Transverse colon (tissue), 4 donors: ENCODE measurements at regions not wholly inside any gene's neighbourhood (a gene's known extent, or its start where the extent isn't known, plus 50 kb on each side); places are given as distances from the start of the nearest gene placed in this dataset.
"Not testable (repeated sequence)": the region's sequence is repeated elsewhere in the genome, so short reads cannot be mapped to it uniquely, and the experiment has no call there.

Experiments
- DNase-seq: peaks from one replicate; pipeline ENCODE4 v3.0.0-alpha.2; 2019
- H3K27ac ChIP-seq, 4 donors: fragments of 200-600 bp; sonication (generic); 2 replicates each; pipeline ENCODE4 v1.5.1; 2016 to 2018; ENCODE audit warnings: inconsistent platforms in 4 of 4
- H3K27me3 ChIP-seq: fragments of 200-600 bp; sonication (generic); 2 replicates; pipeline ENCODE4 v1.5.1; 2017; ENCODE audit warnings: inconsistent platforms
- H3K36me3 ChIP-seq, 4 donors: fragments of 200-600 bp; sonication (generic); 2 replicates each; pipeline ENCODE4 v1.5.1; 2017 to 2019; ENCODE audit warnings: inconsistent platforms in 4 of 4
- H3K4me1 ChIP-seq, 4 donors: fragments of 200-600 bp; sonication (generic); 2 replicates each; pipeline ENCODE4 v1.5.1; 2017 to 2020; ENCODE audit warnings: inconsistent platforms in 4 of 4
- H3K4me3 ChIP-seq, 4 donors: fragments of 200-600 bp; sonication (generic); 1 replicate in 1 of 4; 2 replicates in 3 of 4; pipeline versions ENCODE4 v1.5.1 to v1.6.1; 2017 to 2019; ENCODE audit warnings: inconsistent platforms in 4 of 4
- H3K9me3 ChIP-seq, 2 donors: fragments of 200-600 bp; sonication (generic); 2 replicates each; pipeline ENCODE4 v1.5.1; 2017 to 2019; ENCODE audit warnings: inconsistent platforms in 2 of 2
- CTCF ChIP-seq, 5 experiments: fragments of 200-600 bp in 3 of 5; fragments of 450-650 bp in 2 of 5; sonication (generic) in 3 of 5; IDR thresholded peaks; 1 replicate in 2 of 5; 2 replicates in 3 of 5; pipeline ENCODE4 v1.5.1; 2016 to 2017; ENCODE audit warnings: antibody characterized with exemption in 5 of 5, inconsistent platforms in 3 of 5, mild to moderate bottlenecking in 2 of 5, moderate library complexity in 1 of 5
- EP300 ChIP-seq: sonication (generic); formaldehyde crosslinking; IDR thresholded peaks from one replicate; pipeline ENCODE4 v1.6.1; 2017; ENCODE audit warnings: antibody characterized with exemption, low read depth
- POLR2A ChIP-seq: fragments of 450-650 bp; IDR thresholded peaks from one replicate; pipeline ENCODE4 v1.6.1; 2016; ENCODE audit warnings: antibody characterized with exemption, mild to moderate bottlenecking, moderate library complexity
- POLR2AphosphoS5 ChIP-seq, 3 donors: sonication (generic); formaldehyde crosslinking; IDR thresholded peaks; one replicate each; pipeline ENCODE4 v1.6.1; 2016; ENCODE audit warnings: antibody characterized with exemption in 3 of 3
- WGBS, 2 donors: methylation state at CpG; one replicate each; pipeline ENCODE4 v1.1.5; 2018; ENCODE audit warnings: low coverage in 1 of 2; 5-methylcytosine and 5-hydroxymethylcytosine counted together
- in situ Hi-C, 4 donors: fragments of 200-750 bp; cut with MboI; loops; one replicate each; pipeline versions ENCODE4 v1.15.0 to v1.15.1; 2017; ENCODE audit warnings: low sequenced_read_pairs in 3 of 4, low pct_ligation_motif_present in 1 of 4, low pct_unique_long_range_greater_than_20kb in 1 of 4
- intact Hi-C: fragments of 100-400 bp; cut with DNase I; formaldehyde crosslinking; loops from one replicate; pipeline ENCODE4 v1.15.1; 2023; ENCODE audit warnings: low total_unique reads

GRCh38 chr22:25462474-25463346 is 101.8 kb upstream of the GRK3 start:
- peaks cover 0 to 26% (median 4%) of the 10 kb centered on the region in 4 donors for H3K36me3 ChIP-seq
- H3K9me3 ChIP-seq, H3K4me1 ChIP-seq, H3K27me3 ChIP-seq, H3K4me3 ChIP-seq, H3K27ac ChIP-seq: not testable (repeated sequence)
- peak; percentile 80 for DNase-seq
- in situ Hi-C loops (loop anchor here (5.0 to 25.0 kb wide), 5 partner anchors 242 to 875 kb away; no protein-coding TSS in a partner anchor), intact Hi-C loops (loop anchor here (5.0 kb wide), 2 partner anchors 240 to 310 kb away; no protein-coding TSS in a partner anchor)
- 5 to 37% methylated on average over 4 to 13 of the region's 15 CpGs for WGBS, 2 donors
- TF ChIP-seq POLR2AphosphoS5 (IDR thresholded peaks at IDR 0.05) = peak in 1 of 3 donors; percentile 31
- peak; percentile 96 to 98 (median 97) for TF ChIP-seq CTCF (IDR thresholded peaks at IDR 0.05)

GRCh38 chr22:25463347-25463628 is 101.2 kb upstream of the GRK3 start:
- H3K4me1 ChIP-seq, H3K4me3 ChIP-seq, H3K27me3 ChIP-seq, H3K27ac ChIP-seq, H3K9me3 ChIP-seq, DNase-seq: not testable (repeated sequence)
- in situ Hi-C loops = loop anchor here (5.0 to 25.0 kb wide), 5 partner anchors 242 to 874 kb away; no protein-coding TSS in a partner anchor
- WGBS, 2 donors = 85 to 91% methylated on average over 5 to 8 of the region's 8 CpGs
- intact Hi-C loops = loop anchor here (5.0 kb wide), 2 partner anchors 239 to 309 kb away; no protein-coding TSS in a partner anchor
- H3K36me3 ChIP-seq = peaks cover 0 to 26% (median 4%) of the 10 kb centered on the region in 4 donors

GRCh38 chr22:25464326-25464725 is 100.1 kb upstream of the GRK3 start:
- H3K9me3 ChIP-seq, H3K27me3 ChIP-seq, H3K27ac ChIP-seq, H3K4me3 ChIP-seq, DNase-seq, H3K4me1 ChIP-seq: not testable (repeated sequence)
- intact Hi-C loops (loop anchor here (5.0 kb wide), 2 partner anchors 238 to 308 kb away; no protein-coding TSS in a partner anchor), in situ Hi-C loops (loop anchor here (5.0 to 25.0 kb wide), 5 partner anchors 240 to 873 kb away; no protein-coding TSS in a partner anchor)
- WGBS, 2 donors = 93 to 94% methylated on average over 6 to 9 of the region's 9 CpGs
- peaks cover 0 to 19% (median 2%) of the 10 kb centered on the region in 4 donors for H3K36me3 ChIP-seq

- WGBS, 2 donors = 67 to 82% methylated on average over 2 to 4 of the region's 4 CpGs
- no peak overlapping the region for H3K4me3 ChIP-seq
- peak overlapping the region in 1 of 4 donors; percentile 41 for H3K27ac ChIP-seq
- H3K27me3 ChIP-seq = no peaks in the 10 kb centered on the region
- no peaks in the 10 kb centered on the region for H3K9me3 ChIP-seq
- peaks cover 0 to 4% (median 0%) of the 10 kb centered on the region in 4 donors for H3K36me3 ChIP-seq
- no peaks in the 10 kb centered on the region for H3K4me1 ChIP-seq
- in situ Hi-C loops = loop anchor here (10.0 to 25.0 kb wide), 4 partner anchors 239 to 871 kb away; no protein-coding TSS in a partner anchor
- intact Hi-C loops = loop anchor here (5.0 kb wide), 1 partner anchor 246 kb away; no protein-coding TSS in a partner anchor
- no peak for DNase-seq
- no peak for TF ChIP-seq EP300
- TF ChIP-seq POLR2AphosphoS5 (IDR thresholded peaks at IDR 0.05) = no peak
- TF ChIP-seq POLR2A = no peak
- no peak for TF ChIP-seq CTCF (IDR thresholded peaks at IDR 0.05)
Measured at GRCh38 chr22:25465949-25466348, 98.5 kb upstream of the GRK3 start.

GRCh38 chr22:25472382-25472781 is 92.1 kb upstream of the GRK3 start:
- DNase-seq = no peak
- in situ Hi-C loops (loop anchor here (25.0 kb wide), 2 partner anchors 290 to 865 kb away; no protein-coding TSS in a partner anchor), intact Hi-C loops (no loop called here)
- peaks cover 0 to 10% (median 3%) of the 10 kb centered on the region in 4 donors for H3K4me1 ChIP-seq
- no peaks in the 10 kb centered on the region for H3K27me3 ChIP-seq
- WGBS, 2 donors = 87% methylated on average over 4 of the region's 4 CpGs; no CpG with 5 or more reads in 1 of the 2 donors
- TF ChIP-seq CTCF (IDR thresholded peaks at IDR 0.05) = no peak
- no peak for TF ChIP-seq EP300
- no peak for TF ChIP-seq POLR2A
- TF ChIP-seq POLR2AphosphoS5 (IDR thresholded peaks at IDR 0.05) = no peak
- no peak overlapping the region for H3K4me3 ChIP-seq
- no peaks in the 10 kb centered on the region for H3K9me3 ChIP-seq
- H3K36me3 ChIP-seq = no peaks in the 10 kb centered on the region
- H3K27ac ChIP-seq = no peak overlapping the region
